Loucy (cell line): ENCODE measurements at regions not wholly inside any gene's neighbourhood (a gene's known extent, or its start where the extent isn't known, plus 50 kb on each side); places are given as distances from the start of the nearest gene placed in this dataset.
A peak's percentile ranks its signal among the peaks of the same experiment; 100 is the strongest.

Experiments used
- H2AFZ ChIP-seq: fragments of 200-600 bp; sonication (generic); 2 replicates; pipeline ENCODE4 v1.6.0; 2016; ENCODE audit warnings: antibody characterized with exemption, mild to moderate bottlenecking, low read length, moderate library complexity
- H3F3A ChIP-seq: fragments of 200-600 bp; 2 replicates; pipeline ENCODE4 v1.6.0; 2016; ENCODE audit warnings: antibody characterized with exemption, low read depth, mild to moderate bottlenecking
- H3K27me3 ChIP-seq: fragments of 200-600 bp; sonication (generic); 2 replicates; pipeline ENCODE4 v1.6.1; 2014; ENCODE audit warnings: low read length, mild to moderate bottlenecking; ENCODE audit not compliant: insufficient read depth, poor library complexity, severe bottlenecking
- H3K36me3 ChIP-seq: fragments of 200-600 bp; sonication (generic); 2 replicates; pipeline ENCODE4 v1.6.1; 2016; ENCODE audit warnings: low read length; ENCODE audit not compliant: insufficient read depth
- H3K4me1 ChIP-seq: fragments of 200-600 bp; sonication (generic); 2 replicates; pipeline ENCODE4 v1.5.1; 2014; ENCODE audit warnings: low read length, mild to moderate bottlenecking; ENCODE audit not compliant: insufficient read depth, poor library complexity, severe bottlenecking
- H3K4me2 ChIP-seq: fragments of 200-600 bp; sonication (generic); 2 replicates; pipeline ENCODE4 v1.6.0; 2014; ENCODE audit warnings: antibody characterized with exemption, low read length, low read depth, mild to moderate bottlenecking; ENCODE audit not compliant: poor library complexity, severe bottlenecking
- H3K4me3 ChIP-seq: fragments of 200-600 bp; sonication (generic); 2 replicates; pipeline ENCODE4 v1.5.1; 2014; ENCODE audit warnings: low read length, mild to moderate bottlenecking, mixed read lengths; ENCODE audit not compliant: poor library complexity, severe bottlenecking
- H3K79me2 ChIP-seq: fragments of 200-600 bp; sonication (generic); 2 replicates; pipeline ENCODE4 v1.6.1; 2014; ENCODE audit warnings: low read length; ENCODE audit not compliant: insufficient read depth
- H3K9ac ChIP-seq: fragments of 200-600 bp; sonication (generic); 2 replicates; pipeline ENCODE4 v1.6.0; 2014; ENCODE audit warnings: mild to moderate bottlenecking, low read depth, low read length, moderate library complexity; ENCODE audit not compliant: poor library complexity, severe bottlenecking
- H3K9me2 ChIP-seq: fragments of 200-600 bp; sonication (generic); replicated peaks from 2 replicates; pipeline ENCODE4 v1.6.1; 2016; ENCODE audit warnings: low read depth, low read length, mixed read lengths
- H3K9me3 ChIP-seq: fragments of 200-600 bp; sonication (generic); 2 replicates; pipeline ENCODE4 v1.6.1; 2014; ENCODE audit warnings: mild to moderate bottlenecking, antibody characterized with exemption, low read length, low read depth; ENCODE audit not compliant: insufficient read depth
- H4K20me1 ChIP-seq: fragments of 200-600 bp; sonication (generic); 2 replicates; pipeline ENCODE4 v1.6.0; 2014; ENCODE audit warnings: antibody characterized with exemption, low read length, mild to moderate bottlenecking; ENCODE audit not compliant: insufficient read depth, poor library complexity, severe bottlenecking
- CTCF ChIP-seq: fragments of 200-600 bp; sonication (generic); conservative IDR thresholded peaks from 2 replicates; pipeline ENCODE4 v1.5.1; 2014; ENCODE audit warnings: mild to moderate bottlenecking, antibody characterized with exemption, low read length
- EZH2phosphoT487 ChIP-seq: fragments of 200-600 bp; IDR thresholded peaks from 2 replicates; pipeline ENCODE4 v1.6.1; 2018; ENCODE audit warnings: antibody characterized with exemption, mild to moderate bottlenecking, moderate library complexity, borderline replicate concordance

DNA sequence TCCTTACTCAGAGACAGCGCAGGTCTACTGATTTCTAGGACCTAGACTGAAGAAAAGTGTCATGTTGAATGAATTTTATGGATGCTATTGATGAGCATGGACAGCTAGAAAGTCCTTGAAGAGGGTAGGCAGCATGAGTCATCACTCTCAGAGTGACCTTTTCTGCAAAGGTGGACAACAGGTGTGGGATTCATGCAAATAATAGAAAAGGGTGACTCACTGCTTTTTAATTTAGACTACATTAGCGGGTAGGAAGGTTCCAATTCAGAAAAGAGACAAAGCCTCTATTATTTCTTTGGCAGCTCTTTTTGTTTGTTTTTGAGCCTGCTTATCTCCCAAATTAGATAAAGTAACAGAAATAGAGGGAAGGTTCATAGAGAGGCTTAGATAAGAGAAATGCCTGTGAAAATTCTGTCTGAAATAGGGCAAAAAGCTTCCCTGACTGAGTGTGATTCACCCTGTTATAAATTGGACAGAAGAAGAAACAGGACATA lies 191.4 kb downstream of the TENT5A start:
- Histone ChIP-seq H4K20me1 (no peaks in the 10 kb centered on the region), H3K9ac (no peak overlapping the region)

DNA sequence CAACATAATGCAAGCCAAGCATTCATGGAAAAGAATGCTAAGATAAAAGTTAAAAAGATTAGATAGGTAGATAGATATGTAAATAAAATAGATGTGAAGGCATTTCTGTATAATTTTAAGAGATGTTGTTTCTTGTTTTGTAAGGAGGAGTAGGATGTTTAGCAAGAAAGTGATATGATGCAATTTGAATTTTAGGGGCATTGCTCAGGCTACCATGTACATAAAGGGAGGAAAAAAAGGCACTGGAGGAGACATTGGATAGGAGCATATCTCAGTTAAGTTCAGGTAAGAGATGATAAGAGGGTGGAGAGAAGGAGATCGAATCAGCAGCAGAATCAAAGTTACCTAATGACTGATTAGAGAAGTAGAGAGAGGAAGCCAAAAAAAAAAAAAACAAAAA lies 194.7 kb downstream of the TENT5A start:
- H4K20me1 ChIP-seq: no peaks in the 10 kb centered on the region
- H3K4me3 ChIP-seq: no peak overlapping the region
- no peak overlapping the region for H2AFZ ChIP-seq
- H3K9ac ChIP-seq: no peak overlapping the region
- H3K4me1 ChIP-seq: peaks cover 21% of the 10 kb centered on the region
- no peaks in the 10 kb centered on the region for H3K9me3 ChIP-seq
- no peaks in the 10 kb centered on the region for H3K9me2 ChIP-seq
- no peaks in the 10 kb centered on the region for H3K36me3 ChIP-seq
- TF ChIP-seq EZH2phosphoT487: no peak
- TF ChIP-seq CTCF: no peak
- H3K79me2 ChIP-seq: no peaks in the 10 kb centered on the region
- H3K27me3 ChIP-seq: no peaks in the 10 kb centered on the region
- H3K4me2 ChIP-seq: no peak overlapping the region
- no peaks in the 10 kb centered on the region for H3F3A ChIP-seq

More for the DNA sequence above, 191.4 kb downstream of the TENT5A start:
- Histone ChIP-seq H3K4me3 (no peak overlapping the region), H3K4me2 (no peak overlapping the region), H3K9me2 (no peaks in the 10 kb centered on the region), H3K79me2 (no peaks in the 10 kb centered on the region), H2AFZ (no peak overlapping the region), H3K27me3 (no peaks in the 10 kb centered on the region), H3F3A (no peaks in the 10 kb centered on the region), H3K36me3 (no peaks in the 10 kb centered on the region), H3K9me3 (no peaks in the 10 kb centered on the region), H3K4me1 (peaks cover 19% of the 10 kb centered on the region)
- no peak for TF ChIP-seq CTCF
- TF ChIP-seq EZH2phosphoT487: no peak

DNA sequence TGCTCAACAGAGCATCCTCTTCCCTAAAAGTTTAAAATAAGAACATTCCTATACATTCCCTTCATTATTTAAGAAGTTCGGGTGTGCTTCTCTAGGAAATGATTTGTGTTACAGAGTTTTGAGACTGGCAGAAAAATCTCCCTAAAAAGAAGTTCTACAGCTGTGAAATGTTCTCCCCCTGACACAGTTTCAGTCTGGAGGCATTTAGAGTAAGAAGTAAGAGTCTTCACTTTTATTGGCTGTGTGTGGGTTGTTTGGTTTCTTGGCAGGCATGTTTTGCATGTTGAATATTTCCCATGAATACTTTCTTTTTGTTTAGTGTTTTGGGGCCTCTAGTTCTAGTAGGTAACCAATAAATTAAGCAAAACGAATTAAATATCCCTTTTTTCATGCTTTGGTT lies 195.9 kb downstream of the TENT5A start:
- Histone ChIP-seq H3K79me2 (no peaks in the 10 kb centered on the region), H2AFZ (peak overlapping the region; percentile 32; the same call in 1 of the 2 replicates), H3K9ac (peak overlapping the region; percentile 42), H3K27me3 (no peaks in the 10 kb centered on the region), H3K9me3 (no peaks in the 10 kb centered on the region), H4K20me1 (no peaks in the 10 kb centered on the region), H3K4me2 (peak overlapping the region; percentile 47), H3F3A (no peaks in the 10 kb centered on the region), H3K4me1 (peaks cover 13% of the 10 kb centered on the region), H3K9me2 (no peaks in the 10 kb centered on the region), H3K4me3 (no peak overlapping the region), H3K36me3 (no peaks in the 10 kb centered on the region)
- TF ChIP-seq EZH2phosphoT487 (no peak), CTCF (no peak)
